ENCODE measurements at regions not wholly inside any gene's neighbourhood (a gene's known extent, or its start where the extent isn't known, plus 50 kb on each side); places are given as distances from the start of the nearest gene placed in this dataset.
"Not testable (repeated sequence)": the region's sequence is repeated elsewhere in the genome, so short reads cannot be mapped to it uniquely, and the experiment has no call there.

- DNase-seq, result no peak
These were observed 207.5 kb downstream of the SLITRK5 start for GRCh38 chr13:87878706-87879105.

- DNase-seq, result no peak
These were observed 213.7 kb downstream of the SLITRK5 start for GRCh38 chr13:87884884-87885283.

GRCh38 chr13:87887459-87888123 is 216.4 kb downstream of the SLITRK5 start:
- no peak for DNase-seq

DNA sequence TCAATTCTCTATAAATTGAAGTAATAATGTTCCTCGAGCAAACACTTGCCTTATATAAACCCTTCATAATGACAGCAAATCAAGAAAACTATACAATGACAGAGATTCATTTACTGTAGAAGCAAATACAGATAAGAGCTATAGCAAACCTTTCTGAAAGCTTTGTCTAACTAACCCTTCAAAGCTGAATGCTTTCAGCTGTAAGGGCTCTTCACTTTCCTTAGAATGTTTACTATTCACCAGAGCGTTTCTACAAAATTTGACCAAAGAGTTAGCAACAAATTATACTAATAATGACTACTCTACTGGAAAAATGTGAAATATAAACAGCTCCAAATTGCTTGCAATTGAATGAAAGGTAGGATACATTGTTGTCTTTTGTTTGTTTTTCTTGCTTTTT is 218.1 kb downstream of the SLITRK5 start:
- no peak for DNase-seq

- DNase-seq, result no peak
These were observed 222.0 kb downstream of the SLITRK5 start for GRCh38 chr13:87893186-87893585.

DNA sequence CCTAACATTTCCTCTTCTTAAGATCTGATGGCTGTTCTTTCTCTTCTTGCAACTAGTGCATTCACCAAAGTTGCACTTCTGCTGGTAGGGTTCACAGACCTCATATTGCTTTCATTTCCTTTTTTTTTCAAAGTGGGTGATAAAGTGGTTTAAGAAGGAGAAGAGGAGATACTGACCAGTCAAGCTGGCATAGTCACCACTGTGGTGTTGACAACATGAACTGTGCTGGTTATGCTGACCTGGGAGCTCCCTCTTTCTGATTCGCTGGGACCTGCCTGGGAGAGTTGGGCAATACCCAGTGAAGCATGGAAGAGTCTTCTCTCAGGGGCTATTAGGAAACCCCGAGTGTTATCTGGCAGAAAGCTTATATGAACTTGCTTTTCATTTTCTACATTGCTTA is 222.9 kb downstream of the SLITRK5 start:
- DNase-seq, result no peak

- DNase-seq, result no peak
These were observed 232.4 kb downstream of the SLITRK5 start for GRCh38 chr13:87903553-87903952.

DNA sequence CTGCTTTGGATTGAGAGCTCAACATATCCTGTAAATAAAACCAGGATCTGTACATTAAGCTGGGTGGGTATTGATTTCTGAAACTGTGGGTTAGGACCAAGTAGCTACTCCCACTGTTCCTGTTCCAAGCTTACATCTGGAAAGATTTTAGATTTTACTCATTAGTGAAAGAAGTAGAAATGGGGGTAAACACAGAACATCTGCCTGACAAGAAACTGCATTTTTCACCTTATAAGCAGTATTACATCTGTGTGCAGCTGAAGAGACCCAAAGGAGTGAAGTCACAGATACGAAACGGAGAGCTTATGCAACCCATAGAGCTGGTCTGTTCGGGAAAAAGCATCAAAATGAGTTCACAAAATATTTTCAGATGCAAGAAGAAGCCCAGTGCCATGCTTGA is 235.2 kb downstream of the SLITRK5 start:
- no peak for DNase-seq

DNA sequence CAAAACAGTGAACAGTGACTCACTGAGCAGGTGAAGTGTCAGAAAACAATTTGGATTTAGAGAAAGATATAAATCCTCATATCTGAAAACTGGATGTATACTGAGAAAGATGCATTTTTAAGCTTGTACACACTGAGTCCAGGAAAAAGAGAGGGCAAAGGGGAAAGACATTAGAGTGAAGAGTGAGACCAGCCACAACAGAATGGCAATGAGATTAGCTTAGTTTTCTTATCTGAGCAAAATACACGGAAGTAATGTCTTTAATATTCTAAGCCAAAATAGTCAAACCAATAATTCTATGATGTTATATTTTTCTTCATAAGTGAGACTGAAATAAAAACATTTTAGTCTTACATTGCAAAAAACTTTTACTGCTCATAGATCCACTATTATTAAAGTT is 236.0 kb downstream of the SLITRK5 start:
- DNase-seq, result no peak

- no peak for DNase-seq
These were observed 248.8 kb downstream of the SLITRK5 start for GRCh38 chr13:87919956-87920355.

DNA sequence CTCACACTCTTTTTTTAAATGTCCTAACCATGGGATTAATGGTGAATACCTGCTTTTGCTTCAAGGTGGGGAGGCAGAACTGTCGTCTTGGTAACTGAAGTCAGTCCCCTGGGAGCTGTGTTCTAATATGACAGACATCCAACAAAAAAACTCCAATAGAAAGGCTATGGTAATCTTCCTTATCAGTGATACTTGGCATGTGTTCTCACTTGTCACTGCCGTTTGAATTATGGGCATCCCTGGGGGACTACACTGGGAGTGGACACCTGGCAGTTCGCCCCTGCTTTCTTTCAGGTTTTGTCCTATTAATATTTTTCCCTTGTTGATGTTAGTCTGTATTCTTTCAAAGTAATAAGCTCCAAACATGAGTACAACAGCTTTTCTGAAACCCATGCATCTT is 252.6 kb downstream of the SLITRK5 start:
- no peak for DNase-seq

GRCh38 chr13:87925006-87925405 is 253.8 kb downstream of the SLITRK5 start:
- no peak for DNase-seq

- DNase-seq, result no peak
These were observed 269.6 kb downstream of the SLITRK5 start for GRCh38 chr13:87940776-87941175.

DNA sequence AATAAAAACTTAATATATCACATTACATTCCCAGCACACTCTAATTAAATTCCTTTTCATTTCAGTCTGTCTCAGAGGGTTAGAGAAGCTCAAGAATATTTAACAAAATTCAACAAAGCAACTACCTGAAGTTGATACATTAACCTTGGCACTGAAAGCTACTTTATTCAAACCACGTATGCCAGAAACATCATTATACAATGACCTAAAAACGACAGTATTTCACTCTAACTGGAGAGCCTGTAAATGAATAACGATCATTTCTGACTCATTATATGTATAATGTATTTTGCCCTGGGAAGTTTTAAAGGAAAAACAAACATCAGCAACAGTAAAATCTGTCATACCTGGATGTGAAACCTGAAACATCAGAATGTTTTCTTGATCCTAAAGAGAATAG is 270.1 kb downstream of the SLITRK5 start:
- DNase-seq, result no peak

DNA sequence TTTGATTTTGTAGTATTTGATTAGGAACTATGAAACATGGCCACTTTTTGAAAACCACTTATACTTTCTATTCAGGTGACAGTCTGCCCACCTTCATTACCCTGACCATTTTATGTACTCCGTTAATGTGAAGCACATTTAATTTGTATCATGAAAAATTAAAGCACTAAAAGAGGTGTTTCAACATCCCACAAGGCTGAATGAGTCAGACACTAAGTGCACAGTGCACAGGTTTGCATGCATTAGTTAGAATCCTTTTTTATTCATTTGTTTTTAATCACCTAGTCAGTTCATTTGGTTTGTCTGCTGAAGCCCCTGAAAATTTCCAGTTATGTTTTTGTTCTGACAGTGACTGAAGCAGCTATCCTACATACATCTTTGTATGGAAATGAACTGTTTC is 271.0 kb downstream of the SLITRK5 start:
- no peak for DNase-seq

DNA sequence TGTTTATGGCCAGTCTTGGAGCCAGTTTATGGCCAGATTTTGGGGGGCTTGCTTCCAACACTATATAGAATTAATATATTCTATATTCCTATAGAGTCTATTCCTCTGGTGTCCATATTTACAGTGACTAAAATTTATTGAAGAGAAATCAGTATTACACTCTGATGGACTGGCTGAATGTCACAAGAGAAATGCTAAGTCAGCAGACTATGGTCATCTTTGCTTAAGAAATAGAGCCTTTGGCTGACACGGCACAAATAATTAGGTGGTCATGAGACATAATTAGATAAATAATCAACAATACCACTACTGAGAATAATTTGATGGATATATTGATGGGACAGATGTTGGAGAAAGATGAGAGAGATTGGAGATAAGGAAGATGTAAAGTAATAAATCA is 272.9 kb downstream of the SLITRK5 start:
- DNase-seq, result no peak

GRCh38 chr13:87952377-87952776 is 281.2 kb downstream of the SLITRK5 start:
- no peak for DNase-seq

DNA sequence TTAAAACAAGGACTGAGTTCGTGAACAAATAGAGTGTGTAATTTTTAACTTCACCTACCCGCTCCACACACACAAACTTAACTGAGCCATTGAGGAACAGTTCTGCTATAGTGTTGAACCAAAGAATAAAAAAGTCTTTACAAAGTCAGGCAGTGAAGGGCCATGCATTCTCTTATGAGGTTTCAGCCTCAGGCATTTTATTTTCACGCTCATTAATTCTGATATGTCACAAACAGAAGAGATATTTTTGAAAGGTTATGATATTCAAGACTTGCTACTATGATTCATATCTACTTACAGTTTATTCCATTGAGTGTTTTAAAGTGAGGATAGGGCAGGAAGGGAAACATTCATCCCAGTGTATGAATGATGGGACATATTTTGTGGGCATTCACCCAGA is 282.2 kb downstream of the SLITRK5 start:
- no peak for DNase-seq

GRCh38 chr13:87954091-87954490 is 282.9 kb downstream of the SLITRK5 start:
- DNase-seq, result no peak

GRCh38 chr13:87961546-87961945 is 290.4 kb downstream of the SLITRK5 start:
- no peak for DNase-seq

- DNase-seq, result no peak
These were observed 301.4 kb downstream of the SLITRK5 start for GRCh38 chr13:87972568-87972967.

- no peak for DNase-seq
These were observed 303.9 kb downstream of the SLITRK5 start for GRCh38 chr13:87975035-87975434.

GRCh38 chr13:87976650-87977049 is 305.5 kb downstream of the SLITRK5 start:
- DNase-seq, result not testable (repeated sequence)

- DNase-seq, result no peak
These were observed 310.2 kb downstream of the SLITRK5 start for GRCh38 chr13:87981416-87981815.

GRCh38 chr13:87982400-87982799 is 311.2 kb downstream of the SLITRK5 start:
- no peak for DNase-seq

All from GDM1 (cell line).